GM21390 (cell line): ENCODE measurements at regions not wholly inside any gene's neighbourhood (a gene's known extent, or its start where the extent isn't known, plus 50 kb on each side); places are given as distances from the start of the nearest gene placed in this dataset.

ENCODE experiments used
- ATAC-seq: cut with Tn5 transposase; IDR thresholded peaks from one replicate; pipeline ENCODE4 v1.9.1; 2021; ENCODE audit not compliant: unreplicated experiment

- no peak for ATAC-seq
Measured at GRCh38 chr6:21459641-21460040, 133.9 kb upstream of the SOX4 start.

DNA sequence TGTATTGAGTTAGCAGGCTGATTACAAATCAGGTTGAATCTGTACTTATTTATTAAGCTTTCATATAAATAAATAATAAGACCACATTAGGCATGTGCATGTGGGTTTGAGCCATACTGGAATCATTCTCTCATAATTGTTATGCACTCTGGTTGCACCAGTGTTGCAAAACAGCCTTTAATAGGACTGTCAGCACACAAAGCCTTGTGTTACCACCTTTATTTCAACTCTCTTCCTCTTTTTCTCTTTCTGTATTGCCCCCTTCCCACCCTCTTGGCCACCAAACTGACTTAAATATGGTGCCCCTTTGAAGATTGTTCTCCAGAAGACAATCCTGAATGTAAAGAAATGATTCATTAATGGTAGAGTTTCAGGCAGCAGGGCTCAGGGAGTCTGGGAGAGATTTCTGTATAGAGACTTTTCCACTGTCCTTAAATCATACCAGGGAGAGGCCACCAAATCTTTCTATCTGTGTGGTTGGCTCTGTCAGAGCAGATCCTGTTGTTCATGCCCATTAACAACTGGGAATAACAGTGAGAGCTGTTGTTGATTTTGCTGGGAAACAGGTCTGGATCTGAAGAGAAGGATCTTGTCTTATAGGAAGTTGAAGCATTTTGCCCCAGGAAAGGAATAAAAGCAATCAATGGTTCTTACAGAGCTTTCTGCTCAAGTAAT lies 131.6 kb upstream of the SOX4 start:
- ATAC-seq = no peak

DNA sequence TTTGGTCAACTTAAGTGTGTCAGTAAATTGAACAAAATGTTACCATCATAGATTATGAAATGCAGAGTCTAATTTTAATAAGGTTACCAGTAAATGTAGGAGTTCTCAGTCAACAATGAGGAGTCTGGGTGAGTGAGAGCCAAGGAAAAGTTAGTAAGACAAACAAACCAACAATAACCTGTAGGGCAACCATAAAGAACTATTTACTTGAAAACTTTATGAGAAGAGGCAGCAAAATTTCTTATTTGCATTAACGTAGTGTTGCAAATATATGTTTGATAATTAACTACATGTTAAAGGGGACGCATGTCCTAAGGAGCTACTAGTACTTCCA lies 131.1 kb upstream of the SOX4 start:
- no peak for ATAC-seq

GRCh38 chr6:21467091-21467490 lies 126.5 kb upstream of the SOX4 start:
- no peak for ATAC-seq

DNA sequence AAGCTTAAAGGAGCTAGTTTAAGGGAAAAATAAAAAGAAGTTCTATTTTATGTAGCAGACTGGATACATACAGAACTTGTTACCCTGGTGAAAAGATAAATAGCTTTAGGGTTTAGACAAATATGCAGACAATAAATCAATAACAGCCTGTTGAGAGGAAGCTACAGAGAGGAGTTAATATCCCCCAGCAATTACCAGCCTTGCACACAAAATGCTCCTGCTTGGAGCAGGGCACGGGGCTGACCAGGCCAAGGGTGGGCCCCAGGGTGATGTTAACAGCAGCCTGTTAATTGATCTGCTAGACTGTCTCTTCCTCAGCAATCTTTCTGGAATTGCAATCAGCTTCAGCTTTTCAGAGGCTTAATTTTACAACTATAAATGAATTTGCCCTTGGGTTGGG lies 125.1 kb upstream of the SOX4 start:
- ATAC-seq = no peak

- ATAC-seq = no peak
Measured at GRCh38 chr6:21469213-21469612, 124.3 kb upstream of the SOX4 start.

- ATAC-seq = no peak
Measured at GRCh38 chr6:21476112-21476511, 117.4 kb upstream of the SOX4 start.

DNA sequence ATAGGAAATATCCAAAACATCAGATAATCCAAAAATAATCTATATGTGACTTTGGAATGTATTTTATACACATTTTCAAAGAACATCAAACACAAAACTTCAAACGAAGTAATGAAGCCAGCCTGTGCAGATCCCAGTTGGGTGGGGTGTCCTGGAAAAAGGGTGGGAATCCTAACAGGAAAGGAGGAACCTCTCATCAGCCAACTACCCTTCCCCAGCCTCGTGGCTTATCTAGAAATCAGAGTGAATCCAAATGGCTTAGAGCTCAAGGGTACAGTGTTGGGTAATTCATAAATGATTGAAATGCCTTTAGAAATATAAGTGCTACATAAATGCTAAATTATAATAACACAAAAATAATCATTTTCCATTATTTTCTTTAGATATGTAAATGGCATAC lies 115.1 kb upstream of the SOX4 start:
- ATAC-seq = no peak

- ATAC-seq = no peak
Measured at GRCh38 chr6:21478883-21479539, 114.5 kb upstream of the SOX4 start.

DNA sequence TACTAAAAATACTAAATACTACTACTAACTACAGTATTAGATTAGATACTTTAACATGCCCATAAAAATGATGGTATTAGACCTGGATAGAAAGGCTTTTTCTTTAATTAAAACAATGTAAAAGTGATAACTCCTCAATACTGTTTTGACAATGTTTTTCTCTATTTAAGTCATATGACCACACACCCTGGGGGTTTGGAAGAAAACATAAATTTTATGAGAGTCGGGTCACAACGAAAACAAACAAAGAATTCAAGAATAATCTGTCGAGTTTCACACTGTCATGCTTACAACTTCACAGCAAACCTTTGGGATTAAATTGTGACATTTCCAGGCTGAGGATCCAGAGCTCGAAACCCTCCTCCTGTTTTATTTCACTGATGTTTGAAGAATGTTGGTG lies 107.4 kb upstream of the SOX4 start:
- no peak for ATAC-seq

DNA sequence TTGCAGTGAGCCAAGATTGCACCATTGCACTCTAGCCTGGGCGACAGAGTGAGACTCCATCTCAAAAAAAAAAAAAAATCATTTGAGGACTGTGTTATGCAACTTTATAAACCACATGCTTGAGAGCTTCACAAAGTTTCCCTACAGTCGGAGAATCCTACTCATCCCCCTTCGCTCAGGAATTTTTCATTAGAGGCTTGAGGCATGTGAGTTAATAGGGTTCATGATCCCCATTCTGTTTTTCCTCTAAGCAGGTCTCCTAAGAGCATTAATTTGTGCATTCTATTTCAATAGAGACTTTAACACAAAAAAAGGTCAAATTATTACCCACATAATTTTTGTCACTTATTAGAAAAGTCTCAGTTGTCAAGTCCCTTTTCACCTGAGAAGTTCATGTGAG lies 103.7 kb upstream of the SOX4 start:
- no peak for ATAC-seq

- ATAC-seq = no peak
Measured at GRCh38 chr6:21491955-21492354, 101.6 kb upstream of the SOX4 start.

DNA sequence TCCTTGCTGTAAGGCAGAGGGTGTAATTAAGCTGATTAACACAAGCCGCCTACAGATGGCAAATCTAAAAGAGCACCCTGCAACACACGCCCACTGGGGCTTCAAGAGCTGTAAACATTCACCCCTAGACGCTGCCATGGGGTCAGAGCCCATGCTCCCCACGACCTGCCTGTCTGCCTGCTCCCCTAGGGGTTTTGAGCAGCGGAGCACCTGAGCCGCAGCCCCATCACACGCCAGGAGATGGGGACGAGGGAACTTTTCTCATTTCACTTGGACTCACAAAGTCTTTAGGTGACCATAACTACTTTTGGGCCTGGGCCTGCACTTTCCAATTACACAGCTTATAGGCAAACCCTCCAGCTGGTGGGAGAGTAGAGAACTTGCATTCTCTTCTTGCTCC lies 99.0 kb upstream of the SOX4 start:
- ATAC-seq = no peak

DNA sequence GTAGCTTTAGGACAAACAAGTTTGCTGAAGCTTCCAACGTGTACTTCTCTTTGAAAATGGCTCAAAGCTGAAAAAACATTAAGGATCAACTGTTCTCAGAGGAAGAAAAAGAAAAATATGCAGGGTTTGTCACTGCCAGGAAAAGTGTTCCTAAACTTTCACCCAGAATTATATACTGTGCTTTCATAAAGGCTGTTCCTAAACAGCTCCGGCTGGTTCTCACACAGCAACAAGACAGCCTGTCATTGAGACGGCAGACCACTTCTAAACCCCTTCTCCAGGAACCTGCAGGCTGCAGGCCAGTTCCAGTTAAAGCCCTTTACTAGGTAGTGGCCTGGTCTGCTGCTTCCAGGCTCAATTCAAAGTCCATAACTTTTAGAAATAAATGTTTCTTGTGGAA lies 97.4 kb upstream of the SOX4 start:
- no peak for ATAC-seq

GRCh38 chr6:21496706-21497105 lies 96.8 kb upstream of the SOX4 start:
- no peak for ATAC-seq

GRCh38 chr6:21500314-21501020 lies 93.1 kb upstream of the SOX4 start:
- ATAC-seq = no peak

- no peak for ATAC-seq
Measured at GRCh38 chr6:21501021-21501354, 92.6 kb upstream of the SOX4 start.

DNA sequence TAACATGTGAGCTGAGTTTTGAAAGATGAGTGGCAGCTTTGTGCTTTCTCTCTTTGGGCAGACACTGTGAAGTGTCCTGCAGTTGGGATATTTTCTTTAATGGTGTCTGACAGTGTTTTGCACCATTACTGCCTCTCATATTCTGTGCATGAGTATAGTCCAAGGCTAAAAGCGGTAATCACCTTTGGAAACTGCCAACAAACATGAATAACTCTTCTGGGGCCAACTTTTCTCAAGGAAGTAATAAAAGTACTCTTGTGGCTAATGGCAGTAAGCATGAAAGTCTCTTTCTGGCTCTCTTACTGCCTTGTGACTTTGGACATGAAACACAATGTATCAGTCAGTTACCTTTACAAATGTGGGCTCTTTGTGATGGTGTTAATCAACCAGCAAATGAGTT lies 91.7 kb upstream of the SOX4 start:
- no peak for ATAC-seq

- ATAC-seq = no peak
Measured at GRCh38 chr6:21502682-21503081, 90.9 kb upstream of the SOX4 start.

GRCh38 chr6:21504790-21505189 lies 88.8 kb upstream of the SOX4 start:
- ATAC-seq = no peak

DNA sequence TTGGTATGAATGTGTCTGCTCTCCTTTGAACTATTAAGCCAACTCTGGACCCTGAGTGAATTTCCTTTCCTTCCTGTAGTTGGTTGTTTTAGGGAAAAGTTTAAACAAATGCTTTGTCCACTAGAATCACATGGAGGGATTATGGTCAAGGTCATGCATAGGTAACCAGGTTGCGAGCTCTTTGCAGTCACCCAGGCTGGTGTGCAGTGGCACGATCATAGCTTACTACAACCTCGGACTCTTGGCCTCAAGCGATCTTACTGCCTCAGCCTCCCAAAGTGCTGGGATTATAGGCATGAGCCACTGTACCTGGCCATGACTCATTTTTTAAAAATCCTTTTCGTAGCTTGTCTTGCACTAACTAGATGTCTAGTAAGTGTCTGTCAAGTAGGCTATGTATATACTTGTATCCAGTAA lies 88.0 kb upstream of the SOX4 start:
- no peak for ATAC-seq

DNA sequence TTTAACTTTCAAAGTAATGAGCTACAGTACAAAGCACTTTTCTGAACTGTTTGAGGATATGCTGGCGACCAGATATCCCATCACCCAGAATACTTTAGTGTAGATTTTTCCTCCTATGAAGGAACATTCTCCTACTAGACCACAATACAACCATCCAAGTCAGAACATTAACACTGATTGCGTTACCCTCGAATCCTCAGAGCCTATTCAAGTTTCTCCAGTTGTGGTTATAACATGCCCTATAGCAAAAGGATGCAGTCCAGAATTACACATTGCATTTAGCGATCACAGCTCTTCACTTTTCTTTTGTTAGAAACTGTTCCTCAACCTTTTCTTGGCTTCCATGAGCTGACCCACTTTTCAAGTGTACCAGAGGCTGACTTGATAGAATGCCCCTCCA lies 87.4 kb upstream of the SOX4 start:
- ATAC-seq = no peak

GRCh38 chr6:21507811-21508210 lies 85.7 kb upstream of the SOX4 start:
- ATAC-seq = no peak
